ENCODE measurements at regions not wholly inside any gene's neighbourhood (a gene's known extent, or its start where the extent isn't known, plus 50 kb on each side); places are given as distances from the start of the nearest gene placed in this dataset.

DNA sequence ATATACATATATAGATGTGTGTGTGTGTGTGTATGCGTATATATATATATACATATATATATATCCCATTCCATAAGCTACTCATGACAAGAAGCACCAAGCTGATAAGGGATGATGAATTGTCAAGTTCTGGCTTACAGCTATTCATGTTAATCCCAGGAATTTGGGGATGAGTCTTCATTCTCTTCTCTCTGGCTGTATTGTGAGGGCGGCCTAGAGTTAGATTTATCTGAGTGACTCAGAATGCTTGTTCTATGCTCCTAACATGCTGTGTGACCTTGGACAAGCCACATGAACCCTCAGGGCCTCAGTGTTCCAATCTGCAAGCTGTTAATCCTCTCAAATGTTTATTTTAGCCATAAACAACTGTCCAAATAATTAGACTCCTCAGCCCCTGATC lies 749.0 kb downstream of the MED13L start:
- no peak overlapping the region for H3K4me3 ChIP-seq
- no peak for TF ChIP-seq FOSL2 (IDR thresholded peaks at IDR 0.05)
- no peak for TF ChIP-seq FOSL2 (CRISPR knock-in tag; IDR thresholded peaks at IDR 0.05)
- no peak for TF ChIP-seq EHF (CRISPR knock-in tag; IDR thresholded peaks at IDR 0.05)
- no peak for TF ChIP-seq NFE2L2 (conservative IDR thresholded peaks at IDR 0.05; ENCODE audit: low read length)
- TF ChIP-seq CHD2 (IDR thresholded peaks at IDR 0.05; ENCODE audit: low read length, partially characterized antibody): no peak
- TF ChIP-seq HOXA7 (CRISPR knock-in tag; IDR thresholded peaks at IDR 0.05): no peak
- no peak for TF ChIP-seq FOSB (CRISPR knock-in tag; IDR thresholded peaks at IDR 0.05)
- TF ChIP-seq, protein P1, sequence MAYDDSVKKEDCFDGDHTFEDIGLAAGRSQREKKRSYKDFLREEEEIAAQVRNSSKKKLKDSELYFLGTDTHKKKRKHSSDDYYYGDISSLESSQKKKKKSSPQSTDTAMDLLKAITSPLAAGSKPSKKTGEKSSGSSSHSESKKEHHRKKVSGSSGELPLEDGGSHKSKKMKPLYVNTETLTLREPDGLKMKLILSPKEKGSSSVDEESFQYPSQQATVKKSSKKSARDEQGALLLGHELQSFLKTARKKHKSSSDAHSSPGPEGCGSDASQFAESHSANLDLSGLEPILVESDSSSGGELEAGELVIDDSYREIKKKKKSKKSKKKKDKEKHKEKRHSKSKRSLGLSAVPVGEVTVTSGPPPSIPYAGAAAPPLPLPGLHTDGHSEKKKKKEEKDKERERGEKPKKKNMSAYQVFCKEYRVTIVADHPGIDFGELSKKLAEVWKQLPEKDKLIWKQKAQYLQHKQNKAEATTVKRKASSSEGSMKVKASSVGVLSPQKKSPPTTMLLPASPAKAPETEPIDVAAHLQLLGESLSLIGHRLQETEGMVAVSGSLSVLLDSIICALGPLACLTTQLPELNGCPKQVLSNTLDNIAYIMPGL (CRISPR knock-in tag; IDR thresholded peaks at IDR 0.05; ENCODE audit: borderline replicate concordance): no peak
- no peak for TF ChIP-seq SREBF2 (IDR thresholded peaks at IDR 0.05)
- TF ChIP-seq RFX5 (IDR thresholded peaks at IDR 0.05): no peak
- no peak for TF ChIP-seq EP300 (IDR thresholded peaks at IDR 0.05)
- no peak for TF ChIP-seq EHMT2 (IDR thresholded peaks at IDR 0.05; ENCODE audit: low read depth)
- TF ChIP-seq PHF8 (IDR thresholded peaks at IDR 0.05; ENCODE audit: borderline replicate concordance, low read depth): no peak
- TF ChIP-seq ZC3H11A (IDR thresholded peaks at IDR 0.05): no peak
- TF ChIP-seq, protein P2, sequence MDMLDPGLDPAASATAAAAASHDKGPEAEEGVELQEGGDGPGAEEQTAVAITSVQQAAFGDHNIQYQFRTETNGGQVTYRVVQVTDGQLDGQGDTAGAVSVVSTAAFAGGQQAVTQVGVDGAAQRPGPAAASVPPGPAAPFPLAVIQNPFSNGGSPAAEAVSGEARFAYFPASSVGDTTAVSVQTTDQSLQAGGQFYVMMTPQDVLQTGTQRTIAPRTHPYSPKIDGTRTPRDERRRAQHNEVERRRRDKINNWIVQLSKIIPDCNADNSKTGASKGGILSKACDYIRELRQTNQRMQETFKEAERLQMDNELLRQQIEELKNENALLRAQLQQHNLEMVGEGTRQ (IDR thresholded peaks at IDR 0.05): no peak
- no peak for TF ChIP-seq GATA3 (IDR thresholded peaks at IDR 0.05; ENCODE audit: borderline replicate concordance)
- TF ChIP-seq ZFP36 (IDR thresholded peaks at IDR 0.05; ENCODE audit: borderline replicate concordance, partially characterized antibody): no peak
- H3K4me2 ChIP-seq: no peak overlapping the region
- H3K9me3 ChIP-seq: no peaks in the 10 kb centered on the region
- POLR2A ChIA-PET: no interaction called here
- FAIRE-seq (no peak), ATAC-seq (no peak), DNase-seq (ENCODE audit: low read depth in 1 of 2, low spot score in 1 of 2) (no peak)
- CTCF ChIA-PET: no interaction called here
- no peak overlapping the region for H3K27ac ChIP-seq
- WGBS (ENCODE audit: missing lambda C conversion rate): 83% methylated on average over 2 of the region's 2 CpGs
- H3K4me1 ChIP-seq: no peaks in the 10 kb centered on the region

DNA sequence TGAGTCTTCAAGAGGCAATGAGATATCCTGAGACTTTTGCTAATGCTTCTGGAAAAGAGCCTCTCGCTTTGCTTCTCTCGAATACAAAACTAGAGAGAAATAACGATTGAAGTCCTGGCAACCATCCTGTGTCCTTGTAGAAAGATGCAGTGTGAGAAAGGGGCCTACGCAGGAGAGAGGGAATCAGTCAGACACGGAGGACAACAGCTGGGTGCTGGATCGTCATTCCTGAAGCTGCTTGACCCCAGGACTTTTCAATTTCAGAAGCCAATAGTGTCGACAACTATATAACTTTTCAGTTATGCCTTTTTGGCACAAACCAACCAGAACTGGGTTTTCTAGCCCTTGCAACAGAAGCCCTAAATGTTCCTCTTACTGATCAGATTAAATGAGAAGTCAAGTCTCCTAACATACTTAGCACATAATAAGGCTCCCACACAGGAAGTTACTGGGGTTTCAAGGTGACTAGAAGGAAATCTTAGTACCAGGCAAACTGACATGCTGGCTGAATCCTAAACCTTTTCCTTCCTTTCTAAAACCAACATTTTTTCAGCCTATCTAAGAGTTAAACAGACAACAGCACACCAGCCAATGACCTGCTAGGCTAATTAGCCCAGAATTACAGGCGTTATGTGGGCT lies 755.6 kb downstream of the MED13L start:
- CTCF ChIA-PET: interaction anchor here (0.6 kb wide), 1 partner anchor 87 kb away, joined by 3 read pairs; no protein-coding TSS in a partner anchor
- H3K4me2 ChIP-seq: no peak overlapping the region
- H3K27ac ChIP-seq: no peak overlapping the region
- 34% methylated on average over 8 of the region's 8 CpGs for WGBS (ENCODE audit: missing lambda C conversion rate)
- no peak overlapping the region for H3K4me3 ChIP-seq
- H3K4me1 ChIP-seq: no peaks in the 10 kb centered on the region
- FAIRE-seq (no peak), DNase-seq (ENCODE audit: low read depth in 1 of 2, low spot score in 1 of 2) (no peak), ATAC-seq (no peak)
- H3K9me3 ChIP-seq: peaks cover 9% of the 10 kb centered on the region; the same call in 2 of the 3 replicates
- TF ChIP-seq PHF8 (IDR thresholded peaks at IDR 0.05; ENCODE audit: borderline replicate concordance, low read depth) (no peak), HOXA7 (CRISPR knock-in tag; IDR thresholded peaks at IDR 0.05) (no peak), HDAC2 (IDR thresholded peaks at IDR 0.05) (no peak), HOXB5 (CRISPR knock-in tag; IDR thresholded peaks at IDR 0.05) (no peak)
- TF ChIP-seq, protein P3, sequence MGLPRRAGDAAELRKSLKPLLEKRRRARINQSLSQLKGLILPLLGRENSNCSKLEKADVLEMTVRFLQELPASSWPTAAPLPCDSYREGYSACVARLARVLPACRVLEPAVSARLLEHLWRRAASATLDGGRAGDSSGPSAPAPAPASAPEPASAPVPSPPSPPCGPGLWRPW (IDR thresholded peaks at IDR 0.05): no peak
- POLR2A ChIA-PET: no interaction called here

DNA sequence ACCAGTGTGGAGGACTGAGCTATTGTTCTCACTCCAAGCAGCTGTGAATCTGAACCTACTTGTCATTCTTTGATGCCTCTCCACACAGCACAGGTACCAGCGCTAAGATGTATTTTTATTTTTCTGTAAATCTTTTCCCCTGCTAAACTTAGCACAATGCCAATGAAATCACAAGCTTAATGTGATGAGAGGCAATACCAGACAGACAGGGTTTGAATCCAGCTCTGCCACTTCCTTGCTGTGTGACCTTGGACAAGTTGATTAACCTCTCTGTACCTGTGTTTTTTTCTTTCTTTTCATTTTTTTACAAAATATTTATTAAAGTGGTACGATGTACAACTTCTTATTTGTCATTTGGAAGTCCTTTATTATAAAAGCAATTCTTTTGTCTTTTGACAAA lies 757.6 kb downstream of the MED13L start:
- ChIA-PET POLR2A (no interaction called here), CTCF (no interaction called here)
- FAIRE-seq: no peak
- Histone ChIP-seq H3K27ac (no peak overlapping the region), H3K4me1 (no peaks in the 10 kb centered on the region), H3K9me3 (peaks cover 16% of the 10 kb centered on the region), H3K4me3 (no peak overlapping the region), H3K4me2 (no peak overlapping the region)
- no peak for ATAC-seq
- WGBS (ENCODE audit: missing lambda C conversion rate): 48% methylated on average over 2 of the region's 2 CpGs
- TF ChIP-seq EP300 (IDR thresholded peaks at IDR 0.05) (no peak), CBX2 (IDR thresholded peaks at IDR 0.05; ENCODE audit: borderline replicate concordance, low read depth) (no peak), NR3C1 (IDR thresholded peaks at IDR 0.05) (no peak), FOXS1 (CRISPR knock-in tag; IDR thresholded peaks at IDR 0.05) (no peak), RNF2 (IDR thresholded peaks at IDR 0.05; ENCODE audit: borderline replicate concordance, low read depth) (no peak)
- TF ChIP-seq, protein P4, sequence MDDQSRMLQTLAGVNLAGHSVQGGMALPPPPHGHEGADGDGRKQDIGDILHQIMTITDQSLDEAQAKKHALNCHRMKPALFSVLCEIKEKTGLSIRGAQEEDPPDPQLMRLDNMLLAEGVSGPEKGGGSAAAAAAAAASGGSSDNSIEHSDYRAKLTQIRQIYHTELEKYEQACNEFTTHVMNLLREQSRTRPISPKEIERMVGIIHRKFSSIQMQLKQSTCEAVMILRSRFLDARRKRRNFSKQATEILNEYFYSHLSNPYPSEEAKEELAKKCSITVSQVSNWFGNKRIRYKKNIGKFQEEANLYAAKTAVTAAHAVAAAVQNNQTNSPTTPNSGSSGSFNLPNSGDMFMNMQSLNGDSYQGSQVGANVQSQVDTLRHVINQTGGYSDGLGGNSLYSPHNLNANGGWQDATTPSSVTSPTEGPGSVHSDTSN (IDR thresholded peaks at IDR 0.05): no peak
- TF ChIP-seq, protein P1 (CRISPR knock-in tag; IDR thresholded peaks at IDR 0.05; ENCODE audit: borderline replicate concordance): no peak
- no peak for DNase-seq (ENCODE audit: low read depth in 1 of 2, low spot score in 1 of 2)

All from A549 (cell line).